ENCODE measurements at regions not wholly inside any gene's neighbourhood (a gene's known extent, or its start where the extent isn't known, plus 50 kb on each side); places are given as distances from the start of the nearest gene placed in this dataset.
"Not testable (repeated sequence)": the region's sequence is repeated elsewhere in the genome, so short reads cannot be mapped to it uniquely, and the experiment has no call there.

- H3K9me3 Mint-ChIP-seq; H3K27me3 Mint-ChIP-seq (ENCODE audit: low read depth); POLR2A ChIA-PET; H3K36me3 Mint-ChIP-seq: not testable (repeated sequence)
- TF ChIP-seq ZNF232 (CRISPR knock-in tag; IDR thresholded peaks at IDR 0.05) = 0 out of 2 replicates have a peak, but pooled peaks have one; percentile 34
- TF ChIP-seq, protein P1, sequence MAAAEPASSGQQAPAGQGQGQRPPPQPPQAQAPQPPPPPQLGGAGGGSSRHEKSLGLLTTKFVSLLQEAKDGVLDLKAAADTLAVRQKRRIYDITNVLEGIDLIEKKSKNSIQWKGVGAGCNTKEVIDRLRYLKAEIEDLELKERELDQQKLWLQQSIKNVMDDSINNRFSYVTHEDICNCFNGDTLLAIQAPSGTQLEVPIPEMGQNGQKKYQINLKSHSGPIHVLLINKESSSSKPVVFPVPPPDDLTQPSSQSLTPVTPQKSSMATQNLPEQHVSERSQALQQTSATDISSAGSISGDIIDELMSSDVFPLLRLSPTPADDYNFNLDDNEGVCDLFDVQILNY (CRISPR knock-in tag; IDR thresholded peaks at IDR 0.05) = 0 out of 2 replicates have a peak, but pooled peaks have one; percentile 49
- 0 out of 2 replicates have a peak, but pooled peaks have one; percentile 38 for TF ChIP-seq ZBTB21 (CRISPR knock-in tag; IDR thresholded peaks at IDR 0.05; ENCODE audit: borderline replicate concordance)
- 0 out of 2 replicates have a peak, but pooled peaks have one; percentile 28 for TF ChIP-seq E2F1 (CRISPR knock-in tag; IDR thresholded peaks at IDR 0.05)
- TF ChIP-seq FOXK1 (CRISPR knock-in tag; IDR thresholded peaks at IDR 0.05) = peak; percentile 82
- TF ChIP-seq SP1 (CRISPR knock-in tag; conservative IDR thresholded peaks at IDR 0.05) = 0 out of 2 replicates have a peak, but pooled peaks have one; percentile 48
- TF ChIP-seq, protein P2, sequence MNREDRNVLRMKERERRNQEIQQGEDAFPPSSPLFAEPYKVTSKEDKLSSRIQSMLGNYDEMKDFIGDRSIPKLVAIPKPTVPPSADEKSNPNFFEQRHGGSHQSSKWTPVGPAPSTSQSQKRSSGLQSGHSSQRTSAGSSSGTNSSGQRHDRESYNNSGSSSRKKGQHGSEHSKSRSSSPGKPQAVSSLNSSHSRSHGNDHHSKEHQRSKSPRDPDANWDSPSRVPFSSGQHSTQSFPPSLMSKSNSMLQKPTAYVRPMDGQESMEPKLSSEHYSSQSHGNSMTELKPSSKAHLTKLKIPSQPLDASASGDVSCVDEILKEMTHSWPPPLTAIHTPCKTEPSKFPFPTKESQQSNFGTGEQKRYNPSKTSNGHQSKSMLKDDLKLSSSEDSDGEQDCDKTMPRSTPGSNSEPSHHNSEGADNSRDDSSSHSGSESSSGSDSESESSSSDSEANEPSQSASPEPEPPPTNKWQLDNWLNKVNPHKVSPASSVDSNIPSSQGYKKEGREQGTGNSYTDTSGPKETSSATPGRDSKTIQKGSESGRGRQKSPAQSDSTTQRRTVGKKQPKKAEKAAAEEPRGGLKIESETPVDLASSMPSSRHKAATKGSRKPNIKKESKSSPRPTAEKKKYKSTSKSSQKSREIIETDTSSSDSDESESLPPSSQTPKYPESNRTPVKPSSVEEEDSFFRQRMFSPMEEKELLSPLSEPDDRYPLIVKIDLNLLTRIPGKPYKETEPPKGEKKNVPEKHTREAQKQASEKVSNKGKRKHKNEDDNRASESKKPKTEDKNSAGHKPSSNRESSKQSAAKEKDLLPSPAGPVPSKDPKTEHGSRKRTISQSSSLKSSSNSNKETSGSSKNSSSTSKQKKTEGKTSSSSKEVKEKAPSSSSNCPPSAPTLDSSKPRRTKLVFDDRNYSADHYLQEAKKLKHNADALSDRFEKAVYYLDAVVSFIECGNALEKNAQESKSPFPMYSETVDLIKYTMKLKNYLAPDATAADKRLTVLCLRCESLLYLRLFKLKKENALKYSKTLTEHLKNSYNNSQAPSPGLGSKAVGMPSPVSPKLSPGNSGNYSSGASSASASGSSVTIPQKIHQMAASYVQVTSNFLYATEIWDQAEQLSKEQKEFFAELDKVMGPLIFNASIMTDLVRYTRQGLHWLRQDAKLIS (CRISPR knock-in tag; IDR thresholded peaks at IDR 0.05; ENCODE audit: borderline replicate concordance) = 0 out of 2 replicates have a peak, but pooled peaks have one; percentile 42
- 0 out of 2 replicates have a peak, but pooled peaks have one; percentile 10 for TF ChIP-seq ZNF121 (CRISPR knock-in tag; IDR thresholded peaks at IDR 0.05)
- TF ChIP-seq MAX (CRISPR knock-in tag; IDR thresholded peaks at IDR 0.05) = 0 out of 2 replicates have a peak, but pooled peaks have one; percentile 53
- TF ChIP-seq TP53 (CRISPR knock-in tag; IDR thresholded peaks at IDR 0.05) = 0 out of 2 replicates have a peak, but pooled peaks have one; percentile 65
- TF ChIP-seq FOXP4 (CRISPR knock-in tag; IDR thresholded peaks at IDR 0.05) = peak; percentile 73
- peak; percentile 90 for TF ChIP-seq ZNF281 (CRISPR knock-in tag; IDR thresholded peaks at IDR 0.05)
- 0 out of 2 replicates have a peak, but pooled peaks have one; percentile 35 for TF ChIP-seq CREM (CRISPR knock-in tag; IDR thresholded peaks at IDR 0.05)
- TF ChIP-seq FOXP1 (CRISPR knock-in tag; IDR thresholded peaks at IDR 0.05; ENCODE audit: borderline replicate concordance) = peak; percentile 15; the same call in 1 of the 2 replicates
- peak; percentile 53; the same call in 1 of the 2 replicates for TF ChIP-seq ETV6 (CRISPR knock-in tag; IDR thresholded peaks at IDR 0.05)
- 0 out of 2 replicates have a peak, but pooled peaks have one; percentile 53 for TF ChIP-seq ZNF138 (CRISPR knock-in tag; conservative IDR thresholded peaks at IDR 0.05)
- peak; percentile 47; the same call in 1 of the 2 replicates for ATAC-seq
- Mint-ChIP-seq H3K27ac (peak overlapping the region; percentile 94), H3K4me1 (peaks cover 35% of the 10 kb centered on the region), H3K4me3 (peak overlapping the region; percentile 62)
- CTCF ChIA-PET = interaction anchor here (0.8 kb wide), 1 partner anchor 57 kb away, joined by 3 read pairs; no protein-coding TSS in a partner anchor
- DNase-seq (ENCODE audit: low spot score) = peak; percentile 38
Observed at GRCh38 chr11:103739074-103739796, 297.2 kb upstream of the DDI1 start.
